Heart left ventricle (tissue), 16 donors: ENCODE measurements at regions not wholly inside any gene's neighbourhood (a gene's known extent, or its start where the extent isn't known, plus 50 kb on each side); places are given as distances from the start of the nearest gene placed in this dataset.

Experiments
- ATAC-seq, 4 donors: fragments of 200-7000 bp; cut with Tn5 transposase; one replicate each; pipeline ENCODE4 v1.9.1; 2020 to 2022; ENCODE audit warnings: moderate library complexity in 4 of 4, mild to moderate bottlenecking in 3 of 4, moderate number of reproducible peaks in 1 of 4
- DNase-seq, 5 donors: peaks; one replicate each; pipeline ENCODE4 v3.0.0-alpha.2; 2020
- H3K27ac ChIP-seq, 12 donors: fragments of 200-600 bp; sonication (generic) in 4 of 12; one replicate each; pipeline versions ENCODE4 v1.5.0 to v1.8.0; 2016 to 2022; ENCODE audit warnings: mild to moderate bottlenecking in 2 of 12
- H3K27me3 ChIP-seq, 9 donors: fragments of 200-600 bp; sonication (generic) in 2 of 9; one replicate each; pipeline versions ENCODE4 v1.5.1 to v1.8.0; 2016 to 2022; ENCODE audit warnings: mild to moderate bottlenecking in 3 of 9
- H3K36me3 ChIP-seq, 9 donors: fragments of 200-600 bp; sonication (generic) in 2 of 9; one replicate each; pipeline versions ENCODE4 v1.5.0 to v1.8.0; 2018 to 2022; ENCODE audit warnings: mild to moderate bottlenecking in 2 of 9
- H3K4me1 ChIP-seq, 12 donors: fragments of 200-600 bp; sonication (generic) in 4 of 12; one replicate each; pipeline versions ENCODE4 v1.5.0 to v1.8.0; 2016 to 2022; ENCODE audit warnings: mild to moderate bottlenecking in 3 of 12
- H3K4me3 ChIP-seq, 12 donors: fragments of 200-600 bp; sonication (generic) in 4 of 12; one replicate each; pipeline versions ENCODE4 v1.5.0 to v1.8.0; 2017 to 2022; ENCODE audit warnings: mild to moderate bottlenecking in 9 of 12, moderate library complexity in 4 of 12
- H3K9me3 ChIP-seq, 12 donors: fragments of 200-600 bp; sonication (generic) in 4 of 12; one replicate each; pipeline versions ENCODE4 v1.5.0 to v1.8.0; 2016 to 2022; ENCODE audit warnings: mild to moderate bottlenecking in 1 of 12
- POLR2A ChIP-seq, 2 donors: fragments of 450-650 bp; IDR thresholded peaks; one replicate each; pipeline ENCODE4 v1.6.1; 2017; ENCODE audit warnings: antibody characterized with exemption in 2 of 2, mild to moderate bottlenecking in 2 of 2, moderate library complexity in 2 of 2
- WGBS, 4 donors: extraction: QIAGEN DNeasy Blood & Tissue Kit in 2 of 4; methylation state at CpG; one replicate each; pipeline versions ENCODE4 v1.1.5 to v1.1.7; 2013 to 2018; 5-methylcytosine and 5-hydroxymethylcytosine counted together
- intact Hi-C, 10 donors: fragments of 100-400 bp; cut with DNase I; formaldehyde crosslinking; loops; one replicate each; pipeline versions ENCODE4 v1.11.1 to v1.14.2; 2022
- TF ChIP-seq, protein P1 (sequence below), 12 donors: fragments of 200-600 bp; sonication (generic) in 4 of 12; IDR thresholded peaks; one replicate each; pipeline versions ENCODE4 v1.5.0 to v1.8.0; 2018 to 2022; ENCODE audit warnings: antibody characterized with exemption in 12 of 12, mild to moderate bottlenecking in 5 of 12
- donor health status: ischemic (EF 13 %, LVEDD 7.1; RV severe dilation, severe dysfunction).
- donor health status: healthy with polysubstance abuse.
- donor health status: DM: no; HTN: yes; CAD: no.
- donor health status: DM: no; HTN: no; CAD: no.
- donor health status: ischemic (EF 25% LVEDD 6.9; RV normal size, moderate dysfunction).
- donor health status: ischemic (EF 25% LVEDD 5.7; RV mildly dilated, moderate dysfunction).
- donor health status: healthy.
- donor health status: DM: yes; HTN: yes; CAD: no.
- donor health status: ischemic (EF 35%, LVEDD 5.7; RV mildly dilated, moderate dysfunction).
- donor health status: nonischemic (EF 11% LVEDD 7.7; RV severe dilation, severe dysfunction).
- donor health status: DM: yes; HTN: yes; CAD: no.
- donor health status: PGD.
- donor health status: ischemic (EF 29% LVEDD 5.4; RV normal size, mild dysfunction).
- donor health status: nonischemic (EF 23%, LVEDD 6.1; RV moderate dilation, normal function).

DNA sequence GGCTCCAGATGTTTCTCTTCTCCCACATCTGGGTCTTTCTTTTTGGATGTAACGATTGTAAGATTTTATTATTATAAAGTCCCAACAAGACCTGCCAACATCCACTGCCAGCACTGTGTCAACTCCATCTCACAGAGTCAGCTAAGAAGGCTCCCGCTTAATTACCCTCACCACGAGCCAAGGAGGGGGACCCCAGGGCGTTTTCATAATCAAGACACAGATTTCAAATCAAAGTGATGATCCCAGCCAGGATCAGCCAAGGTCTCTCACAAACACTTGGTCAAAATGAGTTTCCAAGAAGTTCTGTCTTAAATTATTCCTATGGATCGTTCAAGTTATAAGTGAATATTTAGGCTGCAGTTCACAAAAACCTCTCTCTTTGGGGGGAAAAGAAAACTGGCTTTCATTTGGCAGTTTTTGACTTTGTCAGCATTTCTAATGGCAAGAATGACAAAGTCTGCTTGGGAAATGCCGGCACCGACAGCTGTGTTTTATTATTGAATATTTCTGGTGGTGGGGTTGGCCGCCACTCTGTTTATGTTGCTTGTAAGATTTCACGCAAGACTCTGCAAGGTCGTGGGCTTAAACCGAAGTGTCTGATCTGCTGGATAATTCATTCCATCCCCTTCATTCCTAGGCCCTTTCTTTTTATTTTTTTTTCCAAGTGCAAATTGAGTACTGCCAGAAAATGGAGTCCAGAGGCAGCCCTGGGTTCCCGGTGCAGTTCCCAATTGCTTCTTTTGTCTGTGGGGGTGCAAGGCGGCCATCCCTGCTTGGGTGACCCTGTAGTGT, 170.2 kb upstream of the PMEPA1 start:
- Histone ChIP-seq H3K4me3 (no peak overlapping the region), H3K4me1 (peaks cover 0 to 19% (median 5%) of the 10 kb centered on the region in 12 donors), H3K36me3 (no peaks in the 10 kb centered on the region), H3K9me3 (no peaks in the 10 kb centered on the region), H3K27ac (peak overlapping the region in 6 of 12 donors; percentile 9 to 73 (median 45)), H3K27me3 (no peaks in the 10 kb centered on the region)
- TF ChIP-seq, protein P1, sequence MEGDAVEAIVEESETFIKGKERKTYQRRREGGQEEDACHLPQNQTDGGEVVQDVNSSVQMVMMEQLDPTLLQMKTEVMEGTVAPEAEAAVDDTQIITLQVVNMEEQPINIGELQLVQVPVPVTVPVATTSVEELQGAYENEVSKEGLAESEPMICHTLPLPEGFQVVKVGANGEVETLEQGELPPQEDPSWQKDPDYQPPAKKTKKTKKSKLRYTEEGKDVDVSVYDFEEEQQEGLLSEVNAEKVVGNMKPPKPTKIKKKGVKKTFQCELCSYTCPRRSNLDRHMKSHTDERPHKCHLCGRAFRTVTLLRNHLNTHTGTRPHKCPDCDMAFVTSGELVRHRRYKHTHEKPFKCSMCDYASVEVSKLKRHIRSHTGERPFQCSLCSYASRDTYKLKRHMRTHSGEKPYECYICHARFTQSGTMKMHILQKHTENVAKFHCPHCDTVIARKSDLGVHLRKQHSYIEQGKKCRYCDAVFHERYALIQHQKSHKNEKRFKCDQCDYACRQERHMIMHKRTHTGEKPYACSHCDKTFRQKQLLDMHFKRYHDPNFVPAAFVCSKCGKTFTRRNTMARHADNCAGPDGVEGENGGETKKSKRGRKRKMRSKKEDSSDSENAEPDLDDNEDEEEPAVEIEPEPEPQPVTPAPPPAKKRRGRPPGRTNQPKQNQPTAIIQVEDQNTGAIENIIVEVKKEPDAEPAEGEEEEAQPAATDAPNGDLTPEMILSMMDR (IDR thresholded peaks at IDR 0.05): no peak
- TF ChIP-seq POLR2A (IDR thresholded peaks at IDR 0.05): no peak
- ATAC-seq (peak in 2 of 4 donors; percentile 54 to 62), DNase-seq (peak in 3 of 5 donors; percentile 37 to 62 (median 39))
- WGBS, 4 donors: 55 to 67% (median 62%) methylated on average over 13 of the region's 13 CpGs
- intact Hi-C loops: loop anchor here in 1 of 10 donors (1.0 kb wide), 1 partner anchor 12 kb away; no protein-coding TSS in a partner anchor

DNA sequence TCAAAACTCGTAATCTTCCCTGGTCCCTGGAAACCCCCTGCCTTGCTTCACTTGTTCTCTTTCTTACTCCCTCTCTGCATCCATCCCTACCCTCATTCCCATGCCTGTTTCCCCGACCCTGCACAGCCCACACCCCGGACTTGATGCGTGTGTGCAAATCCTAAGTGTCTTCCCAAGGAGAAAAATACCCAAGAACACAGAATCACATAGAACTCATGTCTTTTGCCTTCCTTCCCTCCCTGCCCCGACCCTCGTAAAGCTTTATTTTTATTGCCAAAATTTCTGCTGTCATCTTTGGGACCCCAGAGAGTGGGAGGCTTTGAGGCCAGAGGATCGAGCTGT, 169.6 kb upstream of the PMEPA1 start:
- 65 to 74% (median 69%) methylated on average over 7 of the region's 7 CpGs for WGBS, 4 donors
- Histone ChIP-seq H3K4me1 (peaks cover 0 to 19% (median 5%) of the 10 kb centered on the region in 12 donors), H3K27ac (peak overlapping the region in 4 of 12 donors; percentile 31 to 73 (median 56)), H3K9me3 (no peaks in the 10 kb centered on the region), H3K36me3 (no peaks in the 10 kb centered on the region), H3K4me3 (no peak overlapping the region), H3K27me3 (no peaks in the 10 kb centered on the region)
- no peak for DNase-seq
- intact Hi-C loops: loop anchor here in 1 of 10 donors (1.0 kb wide), 1 partner anchor 11 kb away; no protein-coding TSS in a partner anchor
- ATAC-seq: peak in 1 of 4 donors; percentile 27
- TF ChIP-seq, protein P1 (IDR thresholded peaks at IDR 0.05): no peak
- TF ChIP-seq POLR2A (IDR thresholded peaks at IDR 0.05): no peak

DNA sequence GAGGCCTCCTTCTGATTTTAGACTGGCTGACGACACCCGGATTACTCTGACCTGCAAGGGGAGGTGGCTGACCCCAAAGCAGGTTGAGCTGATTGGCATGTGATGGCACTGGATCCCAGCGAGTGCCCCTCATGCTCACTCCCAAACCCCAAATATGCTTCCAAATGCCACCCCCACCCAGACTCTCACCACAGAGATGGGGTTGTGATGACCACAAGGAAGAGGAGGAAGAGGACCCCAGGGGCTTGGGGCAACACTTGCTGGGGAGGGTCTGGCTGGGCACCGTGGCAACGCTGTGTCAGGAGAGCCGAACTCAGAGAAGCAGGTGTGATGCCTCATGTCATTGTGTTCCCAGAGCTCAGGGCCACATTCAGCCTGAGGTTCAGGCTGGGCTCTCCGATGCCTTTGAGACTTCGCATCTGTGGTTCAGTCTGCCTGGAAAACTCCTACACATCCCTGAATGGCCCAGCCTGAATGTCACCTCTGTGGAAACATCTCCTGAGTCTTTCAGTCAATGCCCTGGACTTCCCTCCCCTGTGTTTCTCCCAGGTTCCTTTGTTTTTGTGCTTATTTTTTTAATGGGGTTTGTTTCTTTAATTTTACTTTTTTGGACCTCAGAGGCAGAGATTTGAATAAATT, 169.1 kb upstream of the PMEPA1 start:
- ATAC-seq (no peak), DNase-seq (no peak)
- H3K9me3 ChIP-seq: no peaks in the 10 kb centered on the region
- WGBS, 4 donors: 89 to 93% (median 91%) methylated on average over 8 of the region's 8 CpGs
- TF ChIP-seq, protein P1 (IDR thresholded peaks at IDR 0.05): no peak
- TF ChIP-seq POLR2A (IDR thresholded peaks at IDR 0.05): no peak
- H3K4me1 ChIP-seq: peaks cover 0 to 19% (median 5%) of the 10 kb centered on the region in 12 donors
- no peak overlapping the region for H3K4me3 ChIP-seq
- H3K36me3 ChIP-seq: no peaks in the 10 kb centered on the region
- no peaks in the 10 kb centered on the region for H3K27me3 ChIP-seq
- no peak overlapping the region for H3K27ac ChIP-seq
- intact Hi-C loops: loop anchor here in 1 of 10 donors (1.0 kb wide), 1 partner anchor 11 kb away; no protein-coding TSS in a partner anchor

- WGBS, 4 donors: 85 to 90% (median 88%) methylated on average over 4 of the region's 4 CpGs
- TF ChIP-seq, protein P1 (IDR thresholded peaks at IDR 0.05): no peak
- TF ChIP-seq POLR2A (IDR thresholded peaks at IDR 0.05): no peak
- no peak for DNase-seq
- no peaks in the 10 kb centered on the region for H3K9me3 ChIP-seq
- H3K4me1 ChIP-seq: peaks cover 0 to 19% (median 5%) of the 10 kb centered on the region in 12 donors
- no peak overlapping the region for H3K4me3 ChIP-seq
- H3K27ac ChIP-seq: no peak overlapping the region
- intact Hi-C loops: no loop called here
- no peaks in the 10 kb centered on the region for H3K36me3 ChIP-seq
- ATAC-seq: no peak
- H3K27me3 ChIP-seq: no peaks in the 10 kb centered on the region
Measured at GRCh38 chr20:57877995-57878394, 168.2 kb upstream of the PMEPA1 start.
